WTC11 (cell line): ENCODE measurements at regions not wholly inside any gene's neighbourhood (a gene's known extent, or its start where the extent isn't known, plus 50 kb on each side); places are given as distances from the start of the nearest gene placed in this dataset.

ENCODE experiments used
- CTCF ChIP-seq: fragments of 200-600 bp; IDR thresholded peaks from 2 replicates; pipeline ENCODE4 v1.8.0; 2022; ENCODE audit warnings: antibody characterized with exemption
- ETV6 ChIP-seq: sonication (generic); formaldehyde crosslinking; IDR thresholded peaks from 2 replicates; pipeline ENCODE4 v1.8.1; 2022; ENCODE audit warnings: mild to moderate bottlenecking, missing genetic modification reagents
- NR2C2 ChIP-seq: sonication (generic); formaldehyde crosslinking; IDR thresholded peaks from 2 replicates; pipeline ENCODE4 v1.8.0; 2022; ENCODE audit warnings: mild to moderate bottlenecking, missing genetic modification reagents

- TF ChIP-seq CTCF = no peak
- no peak for TF ChIP-seq NR2C2
- no peak for TF ChIP-seq ETV6 (CRISPR knock-in tag)
Measured at GRCh38 chr20:57952136-57952535, 242.3 kb upstream of the PMEPA1 start.
